ENCODE measurements at regions not wholly inside any gene's neighbourhood (a gene's known extent, or its start where the extent isn't known, plus 50 kb on each side); places are given as distances from the start of the nearest gene placed in this dataset.

DNA sequence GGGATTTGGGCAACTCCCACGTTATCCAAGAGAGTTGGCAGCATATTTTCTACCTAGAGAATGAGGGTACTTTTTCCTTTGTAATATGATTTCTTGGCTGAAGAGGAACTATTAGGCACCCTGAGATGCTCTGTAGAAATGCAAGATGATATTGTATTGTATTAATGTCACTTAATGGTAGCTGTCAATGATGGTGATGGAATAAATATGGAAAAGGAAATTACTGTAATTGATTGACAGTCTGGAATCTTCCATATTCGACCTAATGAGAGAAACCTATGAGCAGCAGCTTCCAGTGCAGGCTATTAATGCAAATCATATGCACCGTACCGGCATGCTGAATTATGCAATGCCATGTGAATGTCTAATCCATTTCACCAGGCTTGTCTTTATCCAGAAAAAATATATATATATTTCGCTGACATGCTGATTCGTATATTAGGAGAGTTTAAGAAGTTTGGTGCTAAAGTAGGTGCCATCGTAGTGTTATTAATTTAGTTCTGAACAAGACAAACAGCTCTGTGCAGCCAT is 494.2 kb upstream of the JARID2 start:
- TF ChIP-seq, protein P1, sequence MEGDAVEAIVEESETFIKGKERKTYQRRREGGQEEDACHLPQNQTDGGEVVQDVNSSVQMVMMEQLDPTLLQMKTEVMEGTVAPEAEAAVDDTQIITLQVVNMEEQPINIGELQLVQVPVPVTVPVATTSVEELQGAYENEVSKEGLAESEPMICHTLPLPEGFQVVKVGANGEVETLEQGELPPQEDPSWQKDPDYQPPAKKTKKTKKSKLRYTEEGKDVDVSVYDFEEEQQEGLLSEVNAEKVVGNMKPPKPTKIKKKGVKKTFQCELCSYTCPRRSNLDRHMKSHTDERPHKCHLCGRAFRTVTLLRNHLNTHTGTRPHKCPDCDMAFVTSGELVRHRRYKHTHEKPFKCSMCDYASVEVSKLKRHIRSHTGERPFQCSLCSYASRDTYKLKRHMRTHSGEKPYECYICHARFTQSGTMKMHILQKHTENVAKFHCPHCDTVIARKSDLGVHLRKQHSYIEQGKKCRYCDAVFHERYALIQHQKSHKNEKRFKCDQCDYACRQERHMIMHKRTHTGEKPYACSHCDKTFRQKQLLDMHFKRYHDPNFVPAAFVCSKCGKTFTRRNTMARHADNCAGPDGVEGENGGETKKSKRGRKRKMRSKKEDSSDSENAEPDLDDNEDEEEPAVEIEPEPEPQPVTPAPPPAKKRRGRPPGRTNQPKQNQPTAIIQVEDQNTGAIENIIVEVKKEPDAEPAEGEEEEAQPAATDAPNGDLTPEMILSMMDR (IDR thresholded peaks at IDR 0.05) = no peak
- TF ChIP-seq POLR2A (IDR thresholded peaks at IDR 0.05) = no peak

All from body of pancreas (tissue), 4 donors.